Endothelial cell of umbilical vein (primary cell): ENCODE measurements at regions not wholly inside any gene's neighbourhood (a gene's known extent, or its start where the extent isn't known, plus 50 kb on each side); places are given as distances from the start of the nearest gene placed in this dataset.

ENCODE experiments used
- EZH2 ChIP-seq: IDR thresholded peaks from 2 replicates; pipeline ENCODE4 v1.6.1; 2012; ENCODE audit warnings: borderline replicate concordance, low read depth, mild to moderate bottlenecking, moderate library complexity, low read length, inconsistent platforms; ENCODE audit not compliant: severe bottlenecking
- FOS ChIP-seq: IDR thresholded peaks from 2 replicates; pipeline ENCODE4 v1.6.1; 2011; ENCODE audit warnings: mild to moderate bottlenecking, low read length, moderate library complexity, borderline replicate concordance; ENCODE audit not compliant: insufficient read depth
- GATA2 ChIP-seq: IDR thresholded peaks from 2 replicates; pipeline ENCODE4 v1.7.0; 2011; ENCODE audit warnings: low read depth, mild to moderate bottlenecking, moderate library complexity, mixed read lengths, low read length; ENCODE audit not compliant: insufficient read length, insufficient read depth
- JUN ChIP-seq: IDR thresholded peaks from 2 replicates; pipeline ENCODE4 v1.6.1; 2011; ENCODE audit warnings: borderline replicate concordance, low read depth; ENCODE audit not compliant: insufficient read length, insufficient read depth
- MYC ChIP-seq: IDR thresholded peaks from one replicate; pipeline ENCODE4 v1.6.1; 2011; ENCODE audit warnings: mild to moderate bottlenecking, low read depth, low read length
- POLR2A ChIP-seq: IDR thresholded peaks from 2 replicates; pipeline ENCODE4 v1.6.1; 2012; ENCODE audit warnings: low read depth, mild to moderate bottlenecking, control low read depth, low read length
- POLR2AphosphoS5 ChIP-seq: IDR thresholded peaks from 2 replicates; pipeline ENCODE4 v1.6.1; 2012; ENCODE audit warnings: low read depth, mild to moderate bottlenecking, control low read depth, low read length, moderate library complexity; ENCODE audit not compliant: insufficient read depth
- TF ChIP-seq, protein P1 (sequence below), 2 donors: IDR thresholded peaks; 1 replicate in 1 of 2; 2 replicates in 1 of 2; pipeline ENCODE4 v1.5.1; 2011; ENCODE audit warnings: low read length in 2 of 2, mild to moderate bottlenecking in 2 of 2, moderate library complexity in 2 of 2, control low read depth in 1 of 2, inconsistent platforms in 1 of 2, low read depth in 1 of 2; ENCODE audit not compliant: insufficient read depth in 1 of 2; ENCODE audit errors: extremely low read depth in 1 of 2
- TF ChIP-seq, protein P2 (sequence below): IDR thresholded peaks from 2 replicates; pipeline ENCODE4 v1.6.1; 2011; ENCODE audit not compliant: insufficient read depth, insufficient read length

DNA sequence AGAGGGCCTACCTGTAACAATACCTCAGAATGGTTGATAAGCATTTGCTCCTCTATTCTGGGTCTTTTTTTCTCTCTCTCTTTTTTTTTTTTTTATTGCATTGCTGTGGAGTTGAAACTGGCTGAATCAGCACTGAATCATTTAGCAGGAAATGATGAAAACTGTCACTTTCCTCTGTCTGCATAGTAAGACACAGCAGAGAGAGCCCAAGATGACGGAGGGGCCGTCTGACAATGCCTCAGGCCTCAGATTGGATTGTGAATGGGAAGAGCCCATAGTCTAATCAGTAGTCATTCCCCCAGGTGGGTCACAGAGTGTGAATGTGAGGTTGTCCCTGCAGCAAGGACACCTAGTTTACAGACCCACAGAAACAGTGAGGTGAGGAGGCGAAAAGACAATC is 193.2 kb upstream of the PLXNA2 start:
- TF ChIP-seq, protein P1, sequence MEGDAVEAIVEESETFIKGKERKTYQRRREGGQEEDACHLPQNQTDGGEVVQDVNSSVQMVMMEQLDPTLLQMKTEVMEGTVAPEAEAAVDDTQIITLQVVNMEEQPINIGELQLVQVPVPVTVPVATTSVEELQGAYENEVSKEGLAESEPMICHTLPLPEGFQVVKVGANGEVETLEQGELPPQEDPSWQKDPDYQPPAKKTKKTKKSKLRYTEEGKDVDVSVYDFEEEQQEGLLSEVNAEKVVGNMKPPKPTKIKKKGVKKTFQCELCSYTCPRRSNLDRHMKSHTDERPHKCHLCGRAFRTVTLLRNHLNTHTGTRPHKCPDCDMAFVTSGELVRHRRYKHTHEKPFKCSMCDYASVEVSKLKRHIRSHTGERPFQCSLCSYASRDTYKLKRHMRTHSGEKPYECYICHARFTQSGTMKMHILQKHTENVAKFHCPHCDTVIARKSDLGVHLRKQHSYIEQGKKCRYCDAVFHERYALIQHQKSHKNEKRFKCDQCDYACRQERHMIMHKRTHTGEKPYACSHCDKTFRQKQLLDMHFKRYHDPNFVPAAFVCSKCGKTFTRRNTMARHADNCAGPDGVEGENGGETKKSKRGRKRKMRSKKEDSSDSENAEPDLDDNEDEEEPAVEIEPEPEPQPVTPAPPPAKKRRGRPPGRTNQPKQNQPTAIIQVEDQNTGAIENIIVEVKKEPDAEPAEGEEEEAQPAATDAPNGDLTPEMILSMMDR (IDR thresholded peaks at IDR 0.05; ENCODE audit: extremely low read depth in 1 of 2, insufficient read depth in 1 of 2, low read depth in 1 of 2, low read length in 2 of 2) = no peak
- TF ChIP-seq EZH2 (no peak), POLR2A (no peak), MYC (no peak), POLR2AphosphoS5 (no peak), JUN (no peak), GATA2 (no peak), FOS (peak; percentile 71)
- TF ChIP-seq, protein P2, sequence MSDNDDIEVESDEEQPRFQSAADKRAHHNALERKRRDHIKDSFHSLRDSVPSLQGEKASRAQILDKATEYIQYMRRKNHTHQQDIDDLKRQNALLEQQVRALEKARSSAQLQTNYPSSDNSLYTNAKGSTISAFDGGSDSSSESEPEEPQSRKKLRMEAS = no peak
